CD14-positive monocyte (primary cell): ENCODE measurements at regions not wholly inside any gene's neighbourhood (a gene's known extent, or its start where the extent isn't known, plus 50 kb on each side); places are given as distances from the start of the nearest gene placed in this dataset.

Experiments
- DNase-seq, 3 donors: peaks; one replicate each; pipeline ENCODE4 v3.0.0-alpha.2; 2011 to 2022
- H2AFZ ChIP-seq: 2 replicates; pipeline ENCODE4 v1.6.0; 2012; ENCODE audit warnings: mild to moderate bottlenecking, low read depth, low read length, inconsistent platforms; ENCODE audit not compliant: insufficient read depth, poor library complexity, severe bottlenecking
- H3K27ac ChIP-seq, 2 donors: 1 replicate in 1 of 2; 2 replicates in 1 of 2; pipeline ENCODE4 v1.5.1; 2012 to 2013; ENCODE audit warnings: low read length in 2 of 2, control low read depth in 1 of 2, inconsistent platforms in 1 of 2, low read depth in 1 of 2, mild to moderate bottlenecking in 1 of 2
- H3K27me3 ChIP-seq, 2 donors: one replicate each; pipeline versions ENCODE4 v1.6.0 to v1.6.1; 2011 to 2013; ENCODE audit warnings: low read length in 2 of 2; ENCODE audit not compliant: control insufficient read depth in 2 of 2, insufficient read depth in 2 of 2
- H3K36me3 ChIP-seq, 2 donors: replicated peaks in 1 of 2; 1 replicate in 1 of 2; 2 replicates in 1 of 2; pipeline versions ENCODE4 v1.5.1 to v1.6.1; 2012 to 2013; ENCODE audit warnings: low read length in 2 of 2, control low read depth in 1 of 2, inconsistent platforms in 1 of 2, mild to moderate bottlenecking in 1 of 2; ENCODE audit not compliant: insufficient read depth in 2 of 2, control insufficient read depth in 1 of 2
- H3K4me1 ChIP-seq, 2 donors: 1 replicate in 1 of 2; 2 replicates in 1 of 2; pipeline versions ENCODE4 v1.5.1 to v1.6.1; 2012 to 2013; ENCODE audit warnings: low read length in 2 of 2, control low read depth in 1 of 2, inconsistent platforms in 1 of 2, mild to moderate bottlenecking in 1 of 2, moderate library complexity in 1 of 2; ENCODE audit not compliant: insufficient read depth in 2 of 2, control insufficient read depth in 1 of 2
- H3K4me2 ChIP-seq: replicated peaks from 2 replicates; pipeline ENCODE3; 2012; ENCODE audit warnings: low read length, moderate library complexity, mild to moderate bottlenecking; ENCODE audit not compliant: poor library complexity, severe bottlenecking; ENCODE audit errors: extremely low read depth
- H3K4me3 ChIP-seq, 3 experiments: fragments of 200-600 bp in 1 of 3; sonication (generic) in 1 of 3; replicated peaks in 1 of 3; 1 replicate in 2 of 3; 2 replicates in 1 of 3; pipeline ENCODE4 v1.5.1; 2011 to 2013; ENCODE audit warnings: low read length in 3 of 3, mild to moderate bottlenecking in 3 of 3, control low read depth in 2 of 3, low read depth in 2 of 3, inconsistent platforms in 1 of 3, moderate library complexity in 1 of 3
- H3K79me2 ChIP-seq: 2 replicates; pipeline ENCODE4 v1.6.0; 2012; ENCODE audit warnings: mild to moderate bottlenecking, control low read depth, inconsistent platforms, low read length, moderate library complexity; ENCODE audit not compliant: insufficient read depth
- H3K9ac ChIP-seq: 2 replicates; pipeline ENCODE4 v1.6.0; 2017; ENCODE audit warnings: low read length, mild to moderate bottlenecking; ENCODE audit not compliant: insufficient read depth, poor library complexity, severe bottlenecking
- H3K9me3 ChIP-seq, 2 donors: replicated peaks in 1 of 2; 1 replicate in 1 of 2; 2 replicates in 1 of 2; pipeline versions ENCODE4 v1.5.1 to v1.6.1; 2012 to 2013; ENCODE audit warnings: low read length in 2 of 2, control low read depth in 1 of 2; ENCODE audit not compliant: control insufficient read depth in 1 of 2, insufficient read depth in 1 of 2
- H4K20me1 ChIP-seq: 2 replicates; pipeline ENCODE4 v1.6.0; 2012; ENCODE audit warnings: mild to moderate bottlenecking, low read length, control low read depth, moderate library complexity; ENCODE audit not compliant: insufficient read depth
- H3K27ac Mint-ChIP-seq, 7 donors: one replicate each; pipeline ENCODE4 v1.8.0; 2020; ENCODE audit warnings: mild to moderate bottlenecking in 7 of 7, mixed read lengths in 7 of 7, moderate library complexity in 6 of 7, inconsistent platforms in 2 of 7
- H3K27me3 Mint-ChIP-seq, 3 donors: one replicate each; pipeline ENCODE4 v1.8.0; 2021 to 2022; ENCODE audit warnings: low read depth in 3 of 3, mild to moderate bottlenecking in 3 of 3, mixed read lengths in 3 of 3, moderate library complexity in 3 of 3, inconsistent platforms in 1 of 3
- H3K36me3 Mint-ChIP-seq, 2 donors: one replicate each; pipeline ENCODE4 v1.8.0; 2020; ENCODE audit warnings: mixed read lengths in 2 of 2, inconsistent platforms in 1 of 2, mild to moderate bottlenecking in 1 of 2
- H3K4me1 Mint-ChIP-seq: one replicate; pipeline ENCODE4 v1.8.0; 2020; ENCODE audit warnings: mild to moderate bottlenecking, mixed read lengths
- H3K4me3 Mint-ChIP-seq, 2 donors: one replicate each; pipeline ENCODE4 v1.8.0; 2020; ENCODE audit warnings: mild to moderate bottlenecking in 2 of 2, mixed read lengths in 2 of 2, moderate library complexity in 1 of 2
- H3K9me3 Mint-ChIP-seq, 7 donors: one replicate each; pipeline ENCODE4 v1.8.0; 2020 to 2022; ENCODE audit warnings: mixed read lengths in 7 of 7, mild to moderate bottlenecking in 6 of 7, moderate library complexity in 6 of 7, inconsistent platforms in 2 of 7
- CTCF ChIP-seq: fragments of 200-600 bp; IDR thresholded peaks from one replicate; pipeline ENCODE4 v1.8.0; 2022; ENCODE audit warnings: antibody characterized with exemption, mild to moderate bottlenecking
- whole genome bisulfite sequencing: methylation state at CpG from one replicate; pipeline ENCODE4 v1.1.5; 2013; ENCODE audit warnings: missing lambda C conversion rate; ENCODE audit not compliant: insufficient coverage; 5-methylcytosine and 5-hydroxymethylcytosine counted together
- intact Hi-C, 2 donors: fragments of 100-400 bp; cut with micrococcal nuclease; formaldehyde crosslinking; loops; one replicate each; pipeline versions ENCODE4 v1.15.0 to v1.15.1; 2023

GRCh38 chr13:54768214-54768613 lies 1739.6 kb downstream of the OLFM4 start:
- H3K27me3 ChIP-seq = no peaks in the 10 kb centered on the region
- no peak overlapping the region for H3K4me3 ChIP-seq
- no peak overlapping the region for H2AFZ ChIP-seq
- intact Hi-C loops = no loop called here
- no peaks in the 10 kb centered on the region for H3K4me1 ChIP-seq
- Mint-ChIP-seq H3K27me3 (no peaks in the 10 kb centered on the region), H3K27ac (no peak overlapping the region), H3K4me1 (no peaks in the 10 kb centered on the region), H3K4me3 (no peak overlapping the region), H3K36me3 (no peaks in the 10 kb centered on the region), H3K9me3 (peaks cover 0 to 11% (median 0%) of the 10 kb centered on the region in 7 donors)
- no peak overlapping the region for H3K9ac ChIP-seq
- TF ChIP-seq CTCF = no peak
- 60% methylated on average over 1 of the region's 2 CpGs for WGBS
- no peak for DNase-seq
- no peaks in the 10 kb centered on the region for H3K9me3 ChIP-seq
- no peak overlapping the region for H3K27ac ChIP-seq
- no peaks in the 10 kb centered on the region for H4K20me1 ChIP-seq
- no peaks in the 10 kb centered on the region for H3K79me2 ChIP-seq
- H3K4me2 ChIP-seq = no peak overlapping the region
- H3K36me3 ChIP-seq = no peaks in the 10 kb centered on the region

GRCh38 chr13:54775501-54776191 lies 1747.0 kb downstream of the OLFM4 start:
- Histone ChIP-seq H3K9ac (no peak overlapping the region), H3K4me2 (no peak overlapping the region), H3K4me1 (no peaks in the 10 kb centered on the region), H3K27me3 (no peaks in the 10 kb centered on the region), H3K4me3 (no peak overlapping the region), H3K36me3 (no peaks in the 10 kb centered on the region), H3K9me3 (peaks cover 8 to 14% of the 10 kb centered on the region in 2 donors), H3K79me2 (no peaks in the 10 kb centered on the region), H3K27ac (no peak overlapping the region), H4K20me1 (no peaks in the 10 kb centered on the region), H2AFZ (no peak overlapping the region)
- Mint-ChIP-seq H3K36me3 (no peaks in the 10 kb centered on the region), H3K4me3 (no peak overlapping the region), H3K27me3 (no peaks in the 10 kb centered on the region), H3K27ac (no peak overlapping the region), H3K9me3 (peaks cover 2 to 14% (median 3%) of the 10 kb centered on the region in 7 donors), H3K4me1 (no peaks in the 10 kb centered on the region)
- no peak for TF ChIP-seq CTCF
- 72% methylated on average over 6 of the region's 13 CpGs for WGBS
- intact Hi-C loops = no loop called here
- DNase-seq = no peak
